H1 (cell line): ENCODE measurements at regions not wholly inside any gene's neighbourhood (a gene's known extent, or its start where the extent isn't known, plus 50 kb on each side); places are given as distances from the start of the nearest gene placed in this dataset.

Experiments used
- CTCF ChIA-PET: fragments of 300-600 bp; sonication (Branson Sonifier 250); formaldehyde crosslinking; loops from one replicate; lab custom pipeline; 2021; ENCODE audit not compliant: partially characterized antibody; lab: Charles Lee
- POLR2A ChIA-PET: fragments of 300-600 bp; sonication (Branson Sonifier 250); formaldehyde crosslinking; loops from one replicate; lab custom pipeline; 2021; ENCODE audit warnings: inconsistent platforms; ENCODE audit not compliant: partially characterized antibody; lab: Charles Lee
- DNase-seq, 2 experiments: peaks; one replicate each; pipeline versions ENCODE4 v3.0.0 to v3.0.0-alpha.2; 2010 to 2022; ENCODE audit warnings: low spot score in 2 of 2, low read depth in 1 of 2, mixed read lengths in 1 of 2
- FAIRE-seq: peaks from 2 replicates; lab custom pipeline; 2011; peaks lifted over from hg19 to GRCh38; lab: Jason Lieb, UNC
- H2AFZ ChIP-seq: 2 replicates; pipeline ENCODE4 v1.8.1; 2012; ENCODE audit warnings: low read length, inconsistent platforms
- H2AK5ac ChIP-seq: 2 replicates; pipeline ENCODE4 v1.6.1; 2013; ENCODE audit warnings: low read depth, low read length
- H2BK120ac ChIP-seq: replicated peaks from 2 replicates; pipeline ENCODE3; 2013; ENCODE audit warnings: low read depth, low read length, inconsistent platforms
- H2BK12ac ChIP-seq: 2 replicates; pipeline ENCODE4 v1.6.1; 2013; ENCODE audit warnings: low read depth, low read length
- H2BK15ac ChIP-seq: 2 replicates; pipeline ENCODE4 v1.6.1; 2013; ENCODE audit warnings: low read length
- H2BK20ac ChIP-seq: 2 replicates; pipeline ENCODE4 v1.6.1; 2013; ENCODE audit warnings: low read length
- H2BK5ac ChIP-seq: 2 replicates; pipeline ENCODE4 v1.6.1; 2013; ENCODE audit warnings: low read depth, low read length
- H3K14ac ChIP-seq: 2 replicates; pipeline ENCODE4 v1.6.1; 2013; ENCODE audit warnings: inconsistent platforms; ENCODE audit not compliant: insufficient read length
- H3K18ac ChIP-seq: 2 replicates; pipeline ENCODE4 v1.6.1; 2013; ENCODE audit warnings: low read length; ENCODE audit errors: extremely low read depth
- H3K23ac ChIP-seq: 2 replicates; pipeline ENCODE4 v1.6.1; 2013; ENCODE audit warnings: inconsistent platforms; ENCODE audit not compliant: insufficient read length
- H3K23me2 ChIP-seq: 2 replicates; pipeline ENCODE4 v1.6.1; 2013; ENCODE audit warnings: low read depth, low read length
- H3K27ac ChIP-seq: 2 replicates; pipeline ENCODE4 v1.6.1; 2011; ENCODE audit warnings: low read depth, low read length, inconsistent platforms
- H3K27me3 ChIP-seq, 4 experiments: replicated peaks in 1 of 4; 1 replicate in 1 of 4; 2 replicates in 3 of 4; pipeline versions ENCODE4 v1.6.1 to v1.8.1; 2011 to 2013; ENCODE audit warnings: low read length in 3 of 4, mild to moderate bottlenecking in 3 of 4, inconsistent platforms in 2 of 4, mixed read lengths in 2 of 4, moderate library complexity in 1 of 4; ENCODE audit not compliant: control insufficient read depth in 3 of 4, insufficient read depth in 3 of 4; ENCODE audit errors: extremely low read depth in 1 of 4
- H3K36me3 ChIP-seq, 4 experiments: 2 replicates each; pipeline versions ENCODE4 v1.6.1 to v1.8.1; 2011 to 2013; ENCODE audit warnings: mild to moderate bottlenecking in 4 of 4, low read length in 3 of 4, moderate library complexity in 2 of 4, control low read depth in 1 of 4, inconsistent platforms in 1 of 4; ENCODE audit not compliant: insufficient read depth in 4 of 4, control insufficient read depth in 2 of 4
- H3K4ac ChIP-seq: replicated peaks from 2 replicates; pipeline ENCODE3; 2013; ENCODE audit warnings: low read length, low read depth, mixed read lengths, inconsistent platforms; ENCODE audit not compliant: insufficient read length
- H3K4me1 ChIP-seq, 4 experiments: replicated peaks in 1 of 4; 1 replicate in 1 of 4; 2 replicates in 3 of 4; pipeline versions ENCODE4 v1.6.1 to v1.8.1; 2011 to 2013; ENCODE audit warnings: low read length in 3 of 4, inconsistent platforms in 2 of 4, mixed read lengths in 1 of 4; ENCODE audit not compliant: insufficient read depth in 4 of 4, control insufficient read depth in 3 of 4
- H3K4me2 ChIP-seq, 2 experiments: 2 replicates each; pipeline versions ENCODE4 v1.6.1 to v1.8.1; 2011 to 2013; ENCODE audit warnings: low read depth in 2 of 2, low read length in 2 of 2, control low read depth in 1 of 2, inconsistent platforms in 1 of 2, mild to moderate bottlenecking in 1 of 2; ENCODE audit not compliant: insufficient read depth in 1 of 2
- H3K4me3 ChIP-seq, 4 experiments: fragments of 200-600, 300-600 bp in 1 of 4; sonication (generic), shearing (Covaris generic), sonication (Bioruptor Twin) in 1 of 4; 2 replicates each; pipeline versions ENCODE4 v1.5.1 to v1.8.1; 2011 to 2016; ENCODE audit warnings: low read length in 4 of 4, low read depth in 3 of 4, control low read depth in 2 of 4, inconsistent platforms in 2 of 4, mild to moderate bottlenecking in 2 of 4, mixed read lengths in 1 of 4, moderate library complexity in 1 of 4; ENCODE audit not compliant: insufficient read depth in 2 of 4; ENCODE audit errors: extremely low read depth in 1 of 4
- H3K56ac ChIP-seq: replicated peaks from 2 replicates; pipeline ENCODE3; 2013; ENCODE audit warnings: low read depth, mild to moderate bottlenecking, mixed read lengths, low read length, inconsistent platforms; ENCODE audit not compliant: insufficient read length
- H3K79me1 ChIP-seq: 2 replicates; pipeline ENCODE4 v1.6.1; 2013; ENCODE audit warnings: low read depth, low read length, control low read depth
- H3K79me2 ChIP-seq, 2 experiments: 2 replicates each; pipeline versions ENCODE4 v1.6.1 to v1.8.1; 2012 to 2013; ENCODE audit warnings: low read length in 2 of 2, mild to moderate bottlenecking in 2 of 2, inconsistent platforms in 1 of 2; ENCODE audit not compliant: insufficient read depth in 2 of 2, control insufficient read depth in 1 of 2
- H3K9ac ChIP-seq, 4 experiments: replicated peaks in 1 of 4; 1 replicate in 1 of 4; 2 replicates in 3 of 4; pipeline versions ENCODE4 v1.6.1 to v1.8.1; 2011 to 2013; ENCODE audit warnings: low read depth in 3 of 4, low read length in 3 of 4, control low read depth in 2 of 4, mild to moderate bottlenecking in 2 of 4, moderate library complexity in 2 of 4, inconsistent platforms in 1 of 4; ENCODE audit errors: extremely low read depth in 1 of 4
- H3K9me3 ChIP-seq, 2 experiments: 2 replicates each; pipeline versions ENCODE4 v1.6.1 to v1.8.1; 2012 to 2013; ENCODE audit warnings: mild to moderate bottlenecking in 2 of 2, moderate library complexity in 2 of 2, control low read depth in 1 of 2, inconsistent platforms in 1 of 2, low read depth in 1 of 2, low read length in 1 of 2, mixed read lengths in 1 of 2; ENCODE audit not compliant: insufficient read depth in 2 of 2
- H4K20me1 ChIP-seq, 2 experiments: replicated peaks in 1 of 2; 2 replicates each; pipeline versions ENCODE3 to v1.8.1; 2011 to 2013; ENCODE audit warnings: inconsistent platforms in 2 of 2, low read length in 2 of 2, mild to moderate bottlenecking in 1 of 2; ENCODE audit not compliant: insufficient read depth in 2 of 2, control insufficient read depth in 1 of 2
- H4K5ac ChIP-seq: 2 replicates; pipeline ENCODE4 v1.6.1; 2013; ENCODE audit warnings: low read length, low read depth, mixed read lengths, inconsistent platforms; ENCODE audit not compliant: insufficient read length
- H4K8ac ChIP-seq: 2 replicates; pipeline ENCODE4 v1.8.0; 2013; ENCODE audit warnings: mild to moderate bottlenecking, moderate library complexity, low read length, inconsistent platforms; ENCODE audit not compliant: insufficient read depth; ENCODE audit errors: extremely low read depth
- H4K91ac ChIP-seq: replicated peaks from 2 replicates; pipeline ENCODE3; 2013; ENCODE audit warnings: low read length, mixed read lengths, inconsistent platforms; ENCODE audit not compliant: insufficient read length
- BCL11A ChIP-seq, 2 experiments: IDR thresholded peaks; one replicate each; pipeline ENCODE4 v1.6.1; 2011; ENCODE audit warnings: low read depth in 2 of 2, low read length in 2 of 2, mild to moderate bottlenecking in 2 of 2
- POLR2A ChIP-seq, 2 experiments: IDR thresholded peaks; 1 replicate in 1 of 2; 2 replicates in 1 of 2; pipeline ENCODE4 v1.6.1; 2011; ENCODE audit warnings: low read depth in 2 of 2, low read length in 2 of 2, mild to moderate bottlenecking in 2 of 2; ENCODE audit errors: control extremely low read depth in 1 of 2
- WGBS, 2 experiments: shearing (Covaris generic) in 1 of 2; methylation state at CpG; one replicate each; pipeline versions ENCODE4 v1.1.6 to v1.1.7; 2013 to 2015; ENCODE audit warnings: low lambda C conversion rate in 2 of 2, mixed read lengths in 2 of 2, inconsistent platforms in 1 of 2, low coverage in 1 of 2, missing lambda C conversion rate in 1 of 2; ENCODE audit not compliant: insufficient replicate concordance in 2 of 2, insufficient coverage in 1 of 2, insufficient read length in 1 of 2; ENCODE audit errors: extremely low coverage in 1 of 2, missing lambda C conversion rate in 1 of 2; 5-methylcytosine and 5-hydroxymethylcytosine counted together

- no peak overlapping the region for H3K56ac ChIP-seq
- POLR2A ChIA-PET, result interaction anchor here (0.7 to 2.1 kb wide), 13 partner anchors 9 to 309 kb away, joined by 3 to 17 read pairs (median 4); partner anchors contain the start of gene ETAA1
- H3K79me1 ChIP-seq, result no peaks in the 10 kb centered on the region
- no peak overlapping the region for H4K5ac ChIP-seq
- no peak overlapping the region for H3K9ac ChIP-seq
- H3K4me3 ChIP-seq, result no peak overlapping the region
- CTCF ChIA-PET, result interaction anchor here (0.6 to 1.3 kb wide), 5 partner anchors 12 to 310 kb away, joined by 3 read pairs; no protein-coding TSS in a partner anchor
- peaks cover 7 to 32% (median 21%) of the 10 kb centered on the region in 4 experiments; a peak in 7 of 8 replicates for H3K36me3 ChIP-seq
- 0 out of 4 replicates have a peak, but pooled peaks cover 0 to 2% of the 10 kb centered on the region in 2 experiments for H3K79me2 ChIP-seq
- no peak overlapping the region for H4K8ac ChIP-seq
- H3K4ac ChIP-seq, result no peak overlapping the region
- H3K23me2 ChIP-seq, result no peaks in the 10 kb centered on the region
- no peak overlapping the region for H3K23ac ChIP-seq
- H4K20me1 ChIP-seq, result peaks cover 1 to 2% of the 10 kb centered on the region in 2 experiments
- FAIRE-seq (no peak), DNase-seq (no peak)
- no peak overlapping the region for H3K14ac ChIP-seq
- no peak overlapping the region for H2BK12ac ChIP-seq
- no peak overlapping the region for H2BK15ac ChIP-seq
- peaks cover 0 to 2% (median under 1%) of the 10 kb centered on the region in 4 experiments; a peak in 2 of 7 replicates for H3K4me1 ChIP-seq
- H3K4me2 ChIP-seq, result no peak overlapping the region
- no peak for TF ChIP-seq BCL11A (IDR thresholded peaks at IDR 0.05; ENCODE audit: low read depth in 2 of 2, low read length in 2 of 2)
- peak; percentile 44 to 49 for TF ChIP-seq POLR2A (IDR thresholded peaks at IDR 0.05; ENCODE audit: control extremely low read depth in 1 of 2, low read depth in 2 of 2, low read length in 2 of 2)
- H4K91ac ChIP-seq, result no peak overlapping the region
- 90 to 100% methylated on average over 1 to 2 of the region's 2 CpGs for WGBS, 2 experiments
- no peaks in the 10 kb centered on the region for H3K27me3 ChIP-seq
- H2AFZ ChIP-seq, result no peak overlapping the region
- H2BK20ac ChIP-seq, result no peak overlapping the region
- H3K18ac ChIP-seq, result no peak overlapping the region
- H3K9me3 ChIP-seq, result no peaks in the 10 kb centered on the region
- no peak overlapping the region for H2AK5ac ChIP-seq
- H2BK5ac ChIP-seq, result no peak overlapping the region
- no peak overlapping the region for H3K27ac ChIP-seq
- H2BK120ac ChIP-seq, result no peak overlapping the region
Observed at GRCh38 chr2:67341336-67341735, 55.8 kb upstream of the ETAA1 start.
